ENCODE measurements at regions not wholly inside any gene's neighbourhood (a gene's known extent, or its start where the extent isn't known, plus 50 kb on each side); places are given as distances from the start of the nearest gene placed in this dataset.

GRCh38 chr1:47578721-47579419 is 141.0 kb downstream of the FOXD2 start:
- TF ChIP-seq POLR2A (IDR thresholded peaks at IDR 0.05; ENCODE audit: low read length) = no peak
- no peak for TF ChIP-seq GATA1 (IDR thresholded peaks at IDR 0.05; ENCODE audit: low read depth, low read length)
